OCI-M2 (cell line): ENCODE measurements at regions not wholly inside any gene's neighbourhood (a gene's known extent, or its start where the extent isn't known, plus 50 kb on each side); places are given as distances from the start of the nearest gene placed in this dataset.

Source experiments
- DNase-seq: peaks from one replicate; lab custom pipeline; 2025; ENCODE audit not compliant: unreplicated experiment; lab: John Stamatoyannopoulos, UW

DNA sequence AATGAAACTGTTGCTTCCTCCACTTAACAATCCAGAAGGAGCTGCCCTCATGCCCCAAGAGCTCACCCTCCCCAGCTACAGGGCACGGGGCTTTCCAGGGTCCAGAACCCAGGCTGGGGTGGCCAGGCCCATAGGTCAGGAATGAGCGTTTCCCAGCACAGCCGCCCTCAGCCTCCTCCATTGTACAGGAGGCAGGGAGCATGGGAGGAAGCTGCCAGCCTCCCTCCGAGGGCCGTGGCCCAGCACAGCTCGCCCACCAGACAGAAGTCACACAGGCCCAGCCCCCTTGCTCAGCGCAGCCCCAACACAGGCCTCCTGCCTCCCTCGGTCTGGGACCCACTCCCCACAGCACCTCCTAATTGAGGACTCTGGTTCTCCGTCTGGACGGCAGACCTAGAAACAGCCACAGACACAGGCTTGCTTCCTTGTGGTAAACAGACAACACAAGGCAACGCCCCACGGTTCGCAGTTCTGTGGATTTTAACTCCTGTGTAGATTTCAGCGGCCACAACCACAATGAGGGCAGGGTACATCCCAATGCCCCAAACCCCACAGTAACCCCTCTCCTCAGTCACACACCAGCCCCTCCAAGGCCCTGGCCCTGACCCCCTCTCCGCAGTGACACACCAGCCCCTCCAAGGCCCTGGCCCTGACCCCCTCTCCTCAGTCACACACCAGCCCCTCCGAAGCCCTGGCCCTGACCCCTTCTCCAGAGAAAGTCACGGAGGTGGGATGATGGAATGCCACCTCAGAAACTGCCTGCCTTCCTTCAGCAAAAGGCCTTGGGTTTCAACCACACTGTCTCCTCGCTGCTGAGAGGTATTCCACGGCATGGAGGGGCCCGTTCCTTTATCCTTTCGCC lies 173.5 kb downstream of the DLL1 start:
- DNase-seq = no peak

- DNase-seq = no peak
Observed at GRCh38 chr6:170116636-170117035, 174.2 kb downstream of the DLL1 start.

GRCh38 chr6:170114956-170115855 lies 175.7 kb downstream of the DLL1 start:
- DNase-seq = no peak

- DNase-seq = no peak
Observed at GRCh38 chr6:170114187-170114945, 176.5 kb downstream of the DLL1 start.

GRCh38 chr6:170113141-170113540 lies 177.7 kb downstream of the DLL1 start:
- no peak for DNase-seq

GRCh38 chr6:170112583-170112860 lies 178.4 kb downstream of the DLL1 start:
- no peak for DNase-seq

- no peak for DNase-seq
Observed at GRCh38 chr6:170111816-170112582, 178.9 kb downstream of the DLL1 start.

- no peak for DNase-seq
Observed at GRCh38 chr6:170111141-170111664, 179.7 kb downstream of the DLL1 start.

- no peak for DNase-seq
Observed at GRCh38 chr6:170110201-170111140, 180.4 kb downstream of the DLL1 start.

GRCh38 chr6:170108890-170109587 lies 181.8 kb downstream of the DLL1 start:
- DNase-seq = no peak

DNA sequence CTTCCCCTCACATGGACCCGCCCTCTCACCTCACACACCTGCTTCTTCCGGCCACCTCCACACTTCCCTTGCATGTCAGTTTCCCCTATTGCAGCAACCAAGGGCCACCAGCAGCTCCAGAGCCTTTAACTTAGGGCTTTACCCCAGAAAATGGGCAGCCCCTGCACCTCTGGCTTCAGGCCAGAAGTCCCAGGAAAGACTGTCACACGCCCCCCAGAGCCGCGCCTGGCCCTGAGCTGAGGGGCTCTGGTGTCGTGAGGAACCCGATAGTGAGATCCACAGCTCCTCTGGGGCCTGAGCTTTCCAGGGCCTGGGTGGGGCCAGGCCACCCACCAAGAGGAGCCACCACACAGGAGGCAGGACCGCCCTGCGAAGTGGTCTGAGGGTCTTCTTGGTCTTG lies 182.4 kb downstream of the DLL1 start:
- no peak for DNase-seq

GRCh38 chr6:170107606-170108222 lies 183.2 kb downstream of the DLL1 start:
- no peak for DNase-seq

DNA sequence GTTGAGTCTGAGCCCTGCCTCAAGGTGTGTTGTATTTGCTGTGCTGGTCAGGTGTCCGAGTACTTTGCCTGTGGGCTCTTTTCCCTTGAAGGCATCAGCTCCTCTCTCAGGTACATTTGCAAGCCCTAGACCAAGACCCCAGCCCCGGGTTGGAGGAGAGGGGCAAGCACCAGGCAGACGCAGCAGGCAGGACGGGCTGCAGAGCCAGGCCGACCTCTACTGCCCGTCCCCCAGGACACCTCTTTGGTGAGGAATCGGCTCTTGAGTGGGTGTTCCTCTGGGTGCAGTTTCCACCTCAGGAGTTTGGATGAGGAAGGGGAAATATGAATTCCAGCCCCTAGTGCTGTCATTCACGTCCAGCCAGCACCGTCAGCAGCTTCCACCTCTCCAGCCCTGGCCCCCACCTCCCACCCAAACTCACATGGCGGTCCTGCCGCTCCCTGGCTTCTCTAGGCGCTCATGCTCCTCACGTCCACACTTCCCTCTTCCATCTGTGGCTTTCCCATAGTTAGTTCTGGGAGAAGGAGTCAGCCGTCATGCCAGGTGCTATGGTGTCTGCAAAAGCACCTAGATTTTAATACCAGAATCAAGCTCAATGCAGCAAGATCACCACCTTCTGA lies 183.9 kb downstream of the DLL1 start:
- no peak for DNase-seq

DNA sequence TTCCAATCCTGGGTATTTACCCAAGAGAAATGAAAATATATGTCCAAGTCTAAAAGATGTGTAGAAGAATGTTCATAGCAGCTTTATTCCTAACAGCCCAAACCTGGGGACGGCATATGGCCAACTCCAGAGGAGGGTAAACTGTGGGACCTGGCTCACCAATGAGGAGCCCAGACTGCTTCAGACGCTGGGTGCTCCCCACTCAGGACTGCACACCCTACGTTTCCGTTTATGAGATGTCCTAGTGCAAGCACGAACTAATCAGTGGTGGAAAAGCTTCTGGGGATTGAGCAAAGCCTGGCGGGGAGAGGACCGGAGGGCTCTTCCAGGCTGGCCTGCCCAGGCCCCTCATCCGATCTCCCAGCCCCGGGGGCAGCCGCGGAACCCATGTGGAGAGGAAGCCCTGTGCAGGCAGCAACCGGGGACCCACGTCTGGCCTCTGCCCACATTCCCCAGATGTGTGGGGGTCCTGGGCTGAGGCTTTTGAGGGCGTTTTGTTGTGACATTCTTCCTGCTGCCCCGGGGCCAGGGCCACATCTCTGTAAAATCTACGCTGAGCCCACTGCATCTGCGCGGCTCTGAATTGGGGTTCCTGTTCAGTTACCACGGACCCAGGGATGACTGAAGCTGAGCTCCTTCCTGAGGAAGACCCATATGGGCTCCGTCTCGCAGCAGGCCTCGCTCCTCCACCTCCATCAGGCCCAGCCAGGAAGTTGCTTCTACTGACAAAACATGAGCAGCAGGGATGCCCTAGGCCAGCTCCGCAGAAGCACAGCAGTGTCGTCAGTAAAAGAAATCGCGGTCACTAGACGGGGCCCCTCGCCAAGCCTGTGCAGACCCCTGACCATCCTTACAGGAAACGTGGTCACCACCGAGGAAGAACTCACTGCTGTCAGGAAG lies 188.0 kb downstream of the DLL1 start:
- DNase-seq = no peak

DNA sequence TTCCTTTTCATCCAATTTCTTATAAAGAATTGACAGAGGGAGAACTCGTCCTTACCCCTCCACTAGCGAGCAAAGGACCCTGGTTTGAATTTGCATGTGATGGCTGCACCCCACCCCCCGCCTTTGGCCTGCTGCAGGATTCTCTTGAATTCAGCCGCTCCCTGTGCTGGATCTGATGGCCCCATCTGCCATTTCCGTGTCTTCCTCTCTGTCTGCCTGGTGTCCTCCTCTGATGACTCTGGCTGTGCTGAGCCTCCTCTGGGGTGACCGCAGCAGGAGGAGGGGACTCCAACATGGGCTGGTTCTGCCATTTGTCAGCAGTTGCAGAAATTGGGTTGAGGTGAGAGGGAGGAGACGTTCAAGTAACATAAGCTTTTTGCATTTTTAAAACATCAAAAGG lies 188.8 kb downstream of the DLL1 start:
- DNase-seq = no peak

GRCh38 chr6:170101281-170102035 lies 189.4 kb downstream of the DLL1 start:
- DNase-seq = no peak
